ENCODE measurements at regions not wholly inside any gene's neighbourhood (a gene's known extent, or its start where the extent isn't known, plus 50 kb on each side); places are given as distances from the start of the nearest gene placed in this dataset.
"Not testable (repeated sequence)": the region's sequence is repeated elsewhere in the genome, so short reads cannot be mapped to it uniquely, and the experiment has no call there.

DNA sequence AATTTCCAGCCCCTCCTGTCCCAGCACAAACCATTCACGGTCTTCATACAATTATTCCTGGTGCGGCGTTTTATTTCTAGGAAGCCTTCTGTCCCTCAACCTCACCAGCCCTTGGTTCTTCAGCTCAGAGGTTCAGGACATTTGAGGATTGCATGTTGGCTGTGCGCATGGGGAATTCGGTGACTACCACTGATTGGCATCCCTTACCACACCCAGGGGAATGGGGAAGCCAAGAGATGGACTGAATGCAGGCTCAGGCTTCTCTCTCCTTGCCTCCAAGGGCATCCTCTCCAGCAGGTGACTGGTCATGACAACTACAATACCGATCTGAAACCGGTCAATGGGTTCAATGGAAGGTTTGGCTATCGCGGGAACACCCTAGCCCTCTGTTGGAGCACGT, 153.8 kb downstream of the MTHFS start:
- no peak overlapping the region for H3K4me3 ChIP-seq (replicated peaks in 1 of 3; ENCODE audit: insufficient read depth in 1 of 3, low read depth in 1 of 3, low read length in 3 of 3)
- CTCF ChIA-PET = no interaction called here
- no peaks in the 10 kb centered on the region for H3K27me3 ChIP-seq (ENCODE audit: control insufficient read depth in 2 of 2, insufficient read depth in 2 of 2, low read length in 2 of 2)
- no peaks in the 10 kb centered on the region for H3K36me3 ChIP-seq (ENCODE audit: control insufficient read depth in 2 of 2, extremely low read depth in 1 of 2, insufficient read depth in 2 of 2, low read length in 2 of 2)
- dilution Hi-C loops (cut with MboI; ENCODE audit: extremely low pct_ligation_motif_present, low sequenced_read_pairs) (no loop called here), intact Hi-C loops (cut with micrococcal nuclease) (no loop called here)
- H3K79me2 ChIP-seq (ENCODE audit: control insufficient read depth, insufficient read depth, low read length) = no peaks in the 10 kb centered on the region
- no peak for TF ChIP-seq POLR2AphosphoS5 (IDR thresholded peaks at IDR 0.05; ENCODE audit: insufficient read depth, low read depth, low read length)
- no peak for TF ChIP-seq FOS (IDR thresholded peaks at IDR 0.05; ENCODE audit: borderline replicate concordance, insufficient read depth, low read length)
- TF ChIP-seq, protein P1, sequence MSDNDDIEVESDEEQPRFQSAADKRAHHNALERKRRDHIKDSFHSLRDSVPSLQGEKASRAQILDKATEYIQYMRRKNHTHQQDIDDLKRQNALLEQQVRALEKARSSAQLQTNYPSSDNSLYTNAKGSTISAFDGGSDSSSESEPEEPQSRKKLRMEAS (IDR thresholded peaks at IDR 0.05; ENCODE audit: insufficient read depth, insufficient read length) = no peak
- TF ChIP-seq GATA2 (IDR thresholded peaks at IDR 0.05; ENCODE audit: insufficient read depth, insufficient read length, low read depth, low read length) = no peak
- no peak for TF ChIP-seq MYC (IDR thresholded peaks at IDR 0.05; ENCODE audit: low read depth, low read length)
- no peak for TF ChIP-seq EZH2 (IDR thresholded peaks at IDR 0.05; ENCODE audit: borderline replicate concordance, low read depth, low read length, severe bottlenecking)
- no peak for TF ChIP-seq JUN (IDR thresholded peaks at IDR 0.05; ENCODE audit: borderline replicate concordance, insufficient read depth, insufficient read length, low read depth)
- TF ChIP-seq POLR2A (IDR thresholded peaks at IDR 0.05; ENCODE audit: low read depth, low read length) = no peak
- TF ChIP-seq, protein P2, sequence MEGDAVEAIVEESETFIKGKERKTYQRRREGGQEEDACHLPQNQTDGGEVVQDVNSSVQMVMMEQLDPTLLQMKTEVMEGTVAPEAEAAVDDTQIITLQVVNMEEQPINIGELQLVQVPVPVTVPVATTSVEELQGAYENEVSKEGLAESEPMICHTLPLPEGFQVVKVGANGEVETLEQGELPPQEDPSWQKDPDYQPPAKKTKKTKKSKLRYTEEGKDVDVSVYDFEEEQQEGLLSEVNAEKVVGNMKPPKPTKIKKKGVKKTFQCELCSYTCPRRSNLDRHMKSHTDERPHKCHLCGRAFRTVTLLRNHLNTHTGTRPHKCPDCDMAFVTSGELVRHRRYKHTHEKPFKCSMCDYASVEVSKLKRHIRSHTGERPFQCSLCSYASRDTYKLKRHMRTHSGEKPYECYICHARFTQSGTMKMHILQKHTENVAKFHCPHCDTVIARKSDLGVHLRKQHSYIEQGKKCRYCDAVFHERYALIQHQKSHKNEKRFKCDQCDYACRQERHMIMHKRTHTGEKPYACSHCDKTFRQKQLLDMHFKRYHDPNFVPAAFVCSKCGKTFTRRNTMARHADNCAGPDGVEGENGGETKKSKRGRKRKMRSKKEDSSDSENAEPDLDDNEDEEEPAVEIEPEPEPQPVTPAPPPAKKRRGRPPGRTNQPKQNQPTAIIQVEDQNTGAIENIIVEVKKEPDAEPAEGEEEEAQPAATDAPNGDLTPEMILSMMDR (IDR thresholded peaks at IDR 0.05; ENCODE audit: extremely low read depth in 1 of 2, insufficient read depth in 1 of 2, low read depth in 1 of 2, low read length in 2 of 2) = no peak
- no peaks in the 10 kb centered on the region for H3K9me1 ChIP-seq (replicated peaks; ENCODE audit: control insufficient read depth, extremely low read depth, insufficient read depth, low read length)
- H3K9ac ChIP-seq (replicated peaks; ENCODE audit: extremely low read depth, insufficient read depth, low read length) = no peak overlapping the region
- H3K4me2 ChIP-seq (ENCODE audit: insufficient read depth, low read length) = no peak overlapping the region
- BruUV-seq (replicated peaks) = no TSS peak
- no peak overlapping the region for H3K27ac ChIP-seq (ENCODE audit: insufficient read depth, low read depth, low read length)
- no peak overlapping the region for H2AFZ ChIP-seq (ENCODE audit: low read depth, low read length)
- no peak for DNase-seq (ENCODE audit: low read depth, low spot score)
- H3K4me1 ChIP-seq (ENCODE audit: control insufficient read depth, extremely low read depth, insufficient read depth, low read length) = no peaks in the 10 kb centered on the region
- H3K9me3 ChIP-seq (replicated peaks; ENCODE audit: control insufficient read depth, insufficient read depth, low read length) = no peaks in the 10 kb centered on the region
- FAIRE-seq = no peak
- POLR2A ChIA-PET = no interaction called here
- no peaks in the 10 kb centered on the region for H4K20me1 ChIP-seq (replicated peaks; ENCODE audit: control insufficient read depth, extremely low read depth, insufficient read depth, low read length)

DNA sequence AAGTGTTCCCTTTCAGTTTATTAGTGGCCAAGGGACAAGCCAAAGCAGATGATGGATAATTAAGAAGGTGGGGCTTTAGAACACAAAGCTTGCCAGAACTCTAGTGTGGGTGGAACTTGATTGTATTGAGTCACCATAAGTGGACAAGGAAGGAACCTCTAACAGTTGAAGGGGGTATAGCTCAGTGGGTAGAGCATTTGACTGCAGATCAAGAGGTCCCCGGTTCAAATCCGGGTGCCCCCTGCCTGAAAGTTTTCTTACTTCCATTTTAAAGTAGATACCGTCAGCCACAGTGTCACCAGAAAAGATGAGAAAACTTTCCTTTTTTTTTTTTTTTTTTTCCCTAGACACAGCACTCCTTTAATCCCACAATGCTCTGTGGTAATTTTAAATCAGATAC, 152.3 kb downstream of the MTHFS start:
- H2AFZ ChIP-seq (ENCODE audit: low read depth, low read length); H3K27me3 ChIP-seq (ENCODE audit: control insufficient read depth in 2 of 2, insufficient read depth in 2 of 2, low read length in 2 of 2); H4K20me1 ChIP-seq (replicated peaks; ENCODE audit: control insufficient read depth, extremely low read depth, insufficient read depth, low read length); H3K36me3 ChIP-seq (ENCODE audit: control insufficient read depth in 2 of 2, extremely low read depth in 1 of 2, insufficient read depth in 2 of 2, low read length in 2 of 2); H3K9ac ChIP-seq (replicated peaks; ENCODE audit: extremely low read depth, insufficient read depth, low read length); CTCF ChIA-PET; FAIRE-seq; H3K9me3 ChIP-seq (replicated peaks; ENCODE audit: control insufficient read depth, insufficient read depth, low read length); POLR2A ChIA-PET; H3K27ac ChIP-seq (ENCODE audit: insufficient read depth, low read depth, low read length); H3K4me3 ChIP-seq (replicated peaks in 1 of 3; ENCODE audit: insufficient read depth in 1 of 3, low read depth in 1 of 3, low read length in 3 of 3); DNase-seq (ENCODE audit: low read depth, low spot score); BruUV-seq (replicated peaks); dilution Hi-C loops (cut with MboI; ENCODE audit: extremely low pct_ligation_motif_present, low sequenced_read_pairs); H3K4me1 ChIP-seq (ENCODE audit: control insufficient read depth, extremely low read depth, insufficient read depth, low read length); H3K4me2 ChIP-seq (ENCODE audit: insufficient read depth, low read length); H3K79me2 ChIP-seq (ENCODE audit: control insufficient read depth, insufficient read depth, low read length); H3K9me1 ChIP-seq (replicated peaks; ENCODE audit: control insufficient read depth, extremely low read depth, insufficient read depth, low read length); intact Hi-C loops (cut with micrococcal nuclease): not testable (repeated sequence)

Data from endothelial cell of umbilical vein (primary cell).